ENCODE measurements at regions not wholly inside any gene's neighbourhood (a gene's known extent, or its start where the extent isn't known, plus 50 kb on each side); places are given as distances from the start of the nearest gene placed in this dataset.

DNA sequence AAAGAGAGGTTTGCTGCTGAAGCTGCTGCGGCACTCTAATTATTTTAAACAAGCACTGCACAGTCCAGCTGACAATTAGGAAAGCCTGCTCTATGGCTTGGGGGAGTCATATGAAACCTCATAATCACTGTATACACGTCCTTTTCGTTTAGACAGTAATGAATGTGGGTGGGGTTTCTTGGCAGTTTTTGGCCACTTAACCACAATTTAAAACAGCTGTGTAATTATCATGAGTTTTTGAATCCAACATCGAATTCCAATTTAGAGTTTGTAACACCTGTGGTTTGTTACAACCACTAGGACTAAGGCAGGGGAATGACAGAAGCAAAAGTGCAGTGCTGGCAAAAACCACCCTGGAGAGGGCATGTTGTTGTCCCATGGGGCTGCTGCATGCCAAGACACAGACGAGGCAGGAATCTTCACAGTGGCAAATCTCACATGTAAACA lies 99.5 kb downstream of the CXXC4 start:
- WGBS (ENCODE audit: low lambda C conversion rate) = 8% methylated on average over 5 of the region's 5 CpGs
- H3K27me3 ChIP-seq (ENCODE audit: insufficient read depth) = no peaks in the 10 kb centered on the region
- ChIA-PET CTCF (interaction anchor here (0.7 to 2.7 kb wide), 6 partner anchors 10 to 75 kb away, joined by 3 to 12 read pairs (median 6); no protein-coding TSS in a partner anchor), POLR2A (no interaction called here)
- H3K79me2 ChIP-seq (ENCODE audit: insufficient read depth) = no peaks in the 10 kb centered on the region
- H3K4me2 ChIP-seq = no peak overlapping the region; the same call in 1 of the 2 replicates
- H2AFZ ChIP-seq (ENCODE audit: low read depth) = no peak overlapping the region; the same call in 1 of the 2 replicates
- no peak for TF ChIP-seq GABPA (IDR thresholded peaks at IDR 0.05; ENCODE audit: low read depth)
- TF ChIP-seq NRF1 (IDR thresholded peaks at IDR 0.05; ENCODE audit: low read depth, low read length) = no peak
- TF ChIP-seq FOXM1 (IDR thresholded peaks at IDR 0.05; ENCODE audit: low read depth) = no peak
- TF ChIP-seq GATA2 (CRISPR knock-in tag; IDR thresholded peaks at IDR 0.05) = no peak
- TF ChIP-seq CHD2 (IDR thresholded peaks at IDR 0.05; ENCODE audit: low read length, partially characterized antibody) = no peak
- TF ChIP-seq, protein P1, sequence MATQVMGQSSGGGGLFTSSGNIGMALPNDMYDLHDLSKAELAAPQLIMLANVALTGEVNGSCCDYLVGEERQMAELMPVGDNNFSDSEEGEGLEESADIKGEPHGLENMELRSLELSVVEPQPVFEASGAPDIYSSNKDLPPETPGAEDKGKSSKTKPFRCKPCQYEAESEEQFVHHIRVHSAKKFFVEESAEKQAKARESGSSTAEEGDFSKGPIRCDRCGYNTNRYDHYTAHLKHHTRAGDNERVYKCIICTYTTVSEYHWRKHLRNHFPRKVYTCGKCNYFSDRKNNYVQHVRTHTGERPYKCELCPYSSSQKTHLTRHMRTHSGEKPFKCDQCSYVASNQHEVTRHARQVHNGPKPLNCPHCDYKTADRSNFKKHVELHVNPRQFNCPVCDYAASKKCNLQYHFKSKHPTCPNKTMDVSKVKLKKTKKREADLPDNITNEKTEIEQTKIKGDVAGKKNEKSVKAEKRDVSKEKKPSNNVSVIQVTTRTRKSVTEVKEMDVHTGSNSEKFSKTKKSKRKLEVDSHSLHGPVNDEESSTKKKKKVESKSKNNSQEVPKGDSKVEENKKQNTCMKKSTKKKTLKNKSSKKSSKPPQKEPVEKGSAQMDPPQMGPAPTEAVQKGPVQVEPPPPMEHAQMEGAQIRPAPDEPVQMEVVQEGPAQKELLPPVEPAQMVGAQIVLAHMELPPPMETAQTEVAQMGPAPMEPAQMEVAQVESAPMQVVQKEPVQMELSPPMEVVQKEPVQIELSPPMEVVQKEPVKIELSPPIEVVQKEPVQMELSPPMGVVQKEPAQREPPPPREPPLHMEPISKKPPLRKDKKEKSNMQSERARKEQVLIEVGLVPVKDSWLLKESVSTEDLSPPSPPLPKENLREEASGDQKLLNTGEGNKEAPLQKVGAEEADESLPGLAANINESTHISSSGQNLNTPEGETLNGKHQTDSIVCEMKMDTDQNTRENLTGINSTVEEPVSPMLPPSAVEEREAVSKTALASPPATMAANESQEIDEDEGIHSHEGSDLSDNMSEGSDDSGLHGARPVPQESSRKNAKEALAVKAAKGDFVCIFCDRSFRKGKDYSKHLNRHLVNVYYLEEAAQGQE (IDR thresholded peaks at IDR 0.05; ENCODE audit: low read depth, low read length) = no peak
- TF ChIP-seq, protein P2, sequence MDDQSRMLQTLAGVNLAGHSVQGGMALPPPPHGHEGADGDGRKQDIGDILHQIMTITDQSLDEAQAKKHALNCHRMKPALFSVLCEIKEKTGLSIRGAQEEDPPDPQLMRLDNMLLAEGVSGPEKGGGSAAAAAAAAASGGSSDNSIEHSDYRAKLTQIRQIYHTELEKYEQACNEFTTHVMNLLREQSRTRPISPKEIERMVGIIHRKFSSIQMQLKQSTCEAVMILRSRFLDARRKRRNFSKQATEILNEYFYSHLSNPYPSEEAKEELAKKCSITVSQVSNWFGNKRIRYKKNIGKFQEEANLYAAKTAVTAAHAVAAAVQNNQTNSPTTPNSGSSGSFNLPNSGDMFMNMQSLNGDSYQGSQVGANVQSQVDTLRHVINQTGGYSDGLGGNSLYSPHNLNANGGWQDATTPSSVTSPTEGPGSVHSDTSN (IDR thresholded peaks at IDR 0.05) = no peak
- no peak for TF ChIP-seq FOSL2 (IDR thresholded peaks at IDR 0.05; ENCODE audit: borderline replicate concordance, low read depth)
- TF ChIP-seq, protein P3, sequence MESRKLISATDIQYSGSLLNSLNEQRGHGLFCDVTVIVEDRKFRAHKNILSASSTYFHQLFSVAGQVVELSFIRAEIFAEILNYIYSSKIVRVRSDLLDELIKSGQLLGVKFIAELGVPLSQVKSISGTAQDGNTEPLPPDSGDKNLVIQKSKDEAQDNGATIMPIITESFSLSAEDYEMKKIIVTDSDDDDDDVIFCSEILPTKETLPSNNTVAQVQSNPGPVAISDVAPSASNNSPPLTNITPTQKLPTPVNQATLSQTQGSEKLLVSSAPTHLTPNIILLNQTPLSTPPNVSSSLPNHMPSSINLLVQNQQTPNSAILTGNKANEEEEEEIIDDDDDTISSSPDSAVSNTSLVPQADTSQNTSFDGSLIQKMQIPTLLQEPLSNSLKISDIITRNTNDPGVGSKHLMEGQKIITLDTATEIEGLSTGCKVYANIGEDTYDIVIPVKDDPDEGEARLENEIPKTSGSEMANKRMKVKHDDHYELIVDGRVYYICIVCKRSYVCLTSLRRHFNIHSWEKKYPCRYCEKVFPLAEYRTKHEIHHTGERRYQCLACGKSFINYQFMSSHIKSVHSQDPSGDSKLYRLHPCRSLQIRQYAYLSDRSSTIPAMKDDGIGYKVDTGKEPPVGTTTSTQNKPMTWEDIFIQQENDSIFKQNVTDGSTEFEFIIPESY (IDR thresholded peaks at IDR 0.05; ENCODE audit: borderline replicate concordance, low read depth) = no peak
- no peak for TF ChIP-seq EP300 (IDR thresholded peaks at IDR 0.05; ENCODE audit: borderline replicate concordance in 1 of 2, low read depth in 1 of 2, low read length in 1 of 2)
- no peak for TF ChIP-seq SIN3A (IDR thresholded peaks at IDR 0.05; ENCODE audit: borderline replicate concordance, low read depth, low read length)
- no peak for TF ChIP-seq TAF1 (IDR thresholded peaks at IDR 0.05; ENCODE audit: borderline replicate concordance, low read depth, low read length)
- no peak for TF ChIP-seq RXRA (IDR thresholded peaks at IDR 0.05; ENCODE audit: borderline replicate concordance, low read depth)
- TF ChIP-seq MXI1 (IDR thresholded peaks at IDR 0.05; ENCODE audit: low read depth, low read length) = no peak
- TF ChIP-seq RFX5 (IDR thresholded peaks at IDR 0.05; ENCODE audit: low read length) = no peak
- TF ChIP-seq TEAD4 (IDR thresholded peaks at IDR 0.05; ENCODE audit: borderline replicate concordance, insufficient read depth) = no peak
- no peak for TF ChIP-seq POLR2AphosphoS5 (IDR thresholded peaks at IDR 0.05; ENCODE audit: low read depth, low read length)
- TF ChIP-seq, protein P4, sequence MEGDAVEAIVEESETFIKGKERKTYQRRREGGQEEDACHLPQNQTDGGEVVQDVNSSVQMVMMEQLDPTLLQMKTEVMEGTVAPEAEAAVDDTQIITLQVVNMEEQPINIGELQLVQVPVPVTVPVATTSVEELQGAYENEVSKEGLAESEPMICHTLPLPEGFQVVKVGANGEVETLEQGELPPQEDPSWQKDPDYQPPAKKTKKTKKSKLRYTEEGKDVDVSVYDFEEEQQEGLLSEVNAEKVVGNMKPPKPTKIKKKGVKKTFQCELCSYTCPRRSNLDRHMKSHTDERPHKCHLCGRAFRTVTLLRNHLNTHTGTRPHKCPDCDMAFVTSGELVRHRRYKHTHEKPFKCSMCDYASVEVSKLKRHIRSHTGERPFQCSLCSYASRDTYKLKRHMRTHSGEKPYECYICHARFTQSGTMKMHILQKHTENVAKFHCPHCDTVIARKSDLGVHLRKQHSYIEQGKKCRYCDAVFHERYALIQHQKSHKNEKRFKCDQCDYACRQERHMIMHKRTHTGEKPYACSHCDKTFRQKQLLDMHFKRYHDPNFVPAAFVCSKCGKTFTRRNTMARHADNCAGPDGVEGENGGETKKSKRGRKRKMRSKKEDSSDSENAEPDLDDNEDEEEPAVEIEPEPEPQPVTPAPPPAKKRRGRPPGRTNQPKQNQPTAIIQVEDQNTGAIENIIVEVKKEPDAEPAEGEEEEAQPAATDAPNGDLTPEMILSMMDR (IDR thresholded peaks at IDR 0.05) = no peak
- TF ChIP-seq SMC3 (IDR thresholded peaks at IDR 0.05; ENCODE audit: low read depth, low read length) = no peak
- H3F3A ChIP-seq (replicated peaks; ENCODE audit: insufficient read depth) = no peaks in the 10 kb centered on the region
- no peaks in the 10 kb centered on the region for H3K36me3 ChIP-seq (replicated peaks in 1 of 2; ENCODE audit: control insufficient read depth in 1 of 2, insufficient read depth in 2 of 2, low read length in 1 of 2)
- H3K4me3 ChIP-seq (ENCODE audit: low read depth in 2 of 2, low read length in 1 of 2) = peak overlapping the region in 1 of 2 experiments; percentile 24; a peak in 1 of 4 replicates
- H3K4me1 ChIP-seq (ENCODE audit: control insufficient read depth in 1 of 2, insufficient read depth in 2 of 2, low read depth in 1 of 2, low read length in 1 of 2) = peaks cover 4 to 5% of the 10 kb centered on the region in 2 experiments; a peak in 3 of 4 replicates
- H3K27ac ChIP-seq (ENCODE audit: low read depth in 2 of 2, low read length in 1 of 2) = peak overlapping the region in 1 of 2 experiments; percentile 47; a peak in 1 of 4 replicates
- H3K9ac ChIP-seq = no peak overlapping the region
- no peaks in the 10 kb centered on the region; the same call in 1 of the 2 replicates for H3K9me2 ChIP-seq
- H3K9me3 ChIP-seq = no peaks in the 10 kb centered on the region
- no peak for DNase-seq
- no peaks in the 10 kb centered on the region for H4K20me1 ChIP-seq (ENCODE audit: insufficient read depth)

Data from SK-N-SH (cell line).